ENCODE measurements at regions not wholly inside any gene's neighbourhood (a gene's known extent, or its start where the extent isn't known, plus 50 kb on each side); places are given as distances from the start of the nearest gene placed in this dataset.

DNA sequence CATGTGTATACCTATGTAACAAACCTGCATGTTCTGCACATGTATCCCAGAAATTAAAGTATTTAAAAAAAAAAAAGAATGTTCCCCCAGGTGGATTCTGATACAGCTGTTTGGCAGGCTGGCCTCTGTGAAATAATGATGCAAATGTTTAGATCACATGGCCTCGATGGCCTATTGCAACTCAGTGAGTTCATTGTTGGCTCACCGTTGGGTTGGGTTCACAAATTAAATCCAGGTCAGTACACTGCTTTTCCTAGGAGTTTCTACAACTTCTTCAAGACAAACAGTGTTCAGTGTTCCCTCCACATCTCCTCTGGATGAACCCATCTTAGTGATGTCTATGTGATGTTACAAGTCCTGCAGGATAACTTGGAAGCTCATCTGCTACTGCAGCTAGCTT, 58.3 kb upstream of the STXBP6 start:
- Histone ChIP-seq H3K4me2 (ENCODE audit: low read depth, low read length, poor library complexity, severe bottlenecking) (no peak overlapping the region), H3K9me3 (ENCODE audit: insufficient read depth, low read length) (no peaks in the 10 kb centered on the region), H3K36me3 (ENCODE audit: low read length) (no peaks in the 10 kb centered on the region), H3K27me3 (ENCODE audit: low read length) (no peaks in the 10 kb centered on the region), H3K4me3 (ENCODE audit: insufficient read depth, low read length, poor library complexity, severe bottlenecking) (no peak overlapping the region), H2AFZ (ENCODE audit: low read depth, low read length, severe bottlenecking) (no peak overlapping the region), H3K9me2 (replicated peaks; ENCODE audit: insufficient read depth, low read length) (no peaks in the 10 kb centered on the region), H3K79me2 (ENCODE audit: insufficient read depth, low read length) (no peaks in the 10 kb centered on the region), H3F3A (ENCODE audit: insufficient read depth) (no peaks in the 10 kb centered on the region), H3K9ac (ENCODE audit: low read length) (no peak overlapping the region), H3K27ac (ENCODE audit: low read depth, low read length) (no peak overlapping the region), H4K20me1 (ENCODE audit: low read depth, low read length) (no peaks in the 10 kb centered on the region)
- TF ChIP-seq, protein P1, sequence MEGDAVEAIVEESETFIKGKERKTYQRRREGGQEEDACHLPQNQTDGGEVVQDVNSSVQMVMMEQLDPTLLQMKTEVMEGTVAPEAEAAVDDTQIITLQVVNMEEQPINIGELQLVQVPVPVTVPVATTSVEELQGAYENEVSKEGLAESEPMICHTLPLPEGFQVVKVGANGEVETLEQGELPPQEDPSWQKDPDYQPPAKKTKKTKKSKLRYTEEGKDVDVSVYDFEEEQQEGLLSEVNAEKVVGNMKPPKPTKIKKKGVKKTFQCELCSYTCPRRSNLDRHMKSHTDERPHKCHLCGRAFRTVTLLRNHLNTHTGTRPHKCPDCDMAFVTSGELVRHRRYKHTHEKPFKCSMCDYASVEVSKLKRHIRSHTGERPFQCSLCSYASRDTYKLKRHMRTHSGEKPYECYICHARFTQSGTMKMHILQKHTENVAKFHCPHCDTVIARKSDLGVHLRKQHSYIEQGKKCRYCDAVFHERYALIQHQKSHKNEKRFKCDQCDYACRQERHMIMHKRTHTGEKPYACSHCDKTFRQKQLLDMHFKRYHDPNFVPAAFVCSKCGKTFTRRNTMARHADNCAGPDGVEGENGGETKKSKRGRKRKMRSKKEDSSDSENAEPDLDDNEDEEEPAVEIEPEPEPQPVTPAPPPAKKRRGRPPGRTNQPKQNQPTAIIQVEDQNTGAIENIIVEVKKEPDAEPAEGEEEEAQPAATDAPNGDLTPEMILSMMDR (IDR thresholded peaks at IDR 0.05; ENCODE audit: insufficient read depth, low read length, poor library complexity, severe bottlenecking), result no peak
- no peak for TF ChIP-seq EZH2phosphoT487 (conservative IDR thresholded peaks at IDR 0.05; ENCODE audit: low read length)

DNA sequence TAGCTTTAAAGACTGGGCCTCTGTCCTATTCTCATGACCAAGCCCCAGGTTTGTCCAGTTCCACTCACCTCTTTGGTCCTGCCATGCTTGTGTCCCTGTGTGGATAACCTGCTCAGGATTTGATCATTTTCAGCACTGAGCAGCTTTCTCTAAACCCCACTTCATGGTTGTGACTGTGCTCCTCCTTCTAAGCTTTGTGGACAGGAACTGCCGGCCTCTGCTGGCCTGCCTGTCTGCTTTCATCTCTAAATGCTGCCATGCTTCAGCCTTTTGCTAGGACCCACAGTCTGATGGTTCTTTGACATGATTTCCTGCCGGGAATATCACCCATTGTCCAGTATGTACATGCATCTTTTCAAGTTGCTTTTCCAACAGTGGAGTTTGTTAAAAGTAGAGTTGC, 53.9 kb upstream of the STXBP6 start:
- H2AFZ ChIP-seq (ENCODE audit: low read depth, low read length, severe bottlenecking), result no peak overlapping the region
- no peaks in the 10 kb centered on the region for H4K20me1 ChIP-seq (ENCODE audit: low read depth, low read length)
- no peaks in the 10 kb centered on the region for H3K36me3 ChIP-seq (ENCODE audit: low read length)
- no peaks in the 10 kb centered on the region for H3F3A ChIP-seq (ENCODE audit: insufficient read depth)
- no peaks in the 10 kb centered on the region for H3K27me3 ChIP-seq (ENCODE audit: low read length)
- no peak overlapping the region for H3K9ac ChIP-seq (ENCODE audit: low read length)
- TF ChIP-seq, protein P1 (IDR thresholded peaks at IDR 0.05; ENCODE audit: insufficient read depth, low read length, poor library complexity, severe bottlenecking), result no peak
- TF ChIP-seq EZH2phosphoT487 (conservative IDR thresholded peaks at IDR 0.05; ENCODE audit: low read length), result no peak
- no peak overlapping the region for H3K4me2 ChIP-seq (ENCODE audit: low read depth, low read length, poor library complexity, severe bottlenecking)
- no peaks in the 10 kb centered on the region for H3K79me2 ChIP-seq (ENCODE audit: insufficient read depth, low read length)
- no peak overlapping the region for H3K4me3 ChIP-seq (ENCODE audit: insufficient read depth, low read length, poor library complexity, severe bottlenecking)
- no peaks in the 10 kb centered on the region for H3K9me2 ChIP-seq (replicated peaks; ENCODE audit: insufficient read depth, low read length)
- H3K27ac ChIP-seq (ENCODE audit: low read depth, low read length), result no peak overlapping the region
- H3K9me3 ChIP-seq (ENCODE audit: insufficient read depth, low read length), result no peaks in the 10 kb centered on the region

DNA sequence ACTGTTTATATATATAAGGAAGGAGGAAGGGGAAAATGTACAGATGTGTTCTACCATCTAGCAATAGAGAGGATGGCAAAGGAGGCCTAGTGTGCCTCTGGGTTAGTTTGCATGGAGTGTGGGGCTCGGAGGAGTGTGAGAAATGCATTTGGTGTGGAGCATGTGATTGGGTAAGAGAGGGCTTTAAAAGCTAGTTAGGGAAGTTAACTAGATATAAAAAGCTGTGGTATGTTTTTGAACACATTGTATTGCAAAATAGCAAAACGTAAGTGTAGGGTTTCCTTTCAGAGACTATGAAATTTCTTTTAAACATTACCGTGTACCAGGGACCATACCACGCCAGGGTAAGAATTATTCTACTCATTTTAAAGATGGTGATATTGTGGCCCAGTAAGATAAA, 53.3 kb upstream of the STXBP6 start:
- no peak overlapping the region for H2AFZ ChIP-seq (ENCODE audit: low read depth, low read length, severe bottlenecking)

More for the DNA sequence above, 53.3 kb upstream of the STXBP6 start:
- Histone ChIP-seq H3K27me3 (ENCODE audit: low read length) (no peaks in the 10 kb centered on the region), H3K27ac (ENCODE audit: low read depth, low read length) (no peak overlapping the region), H3K36me3 (ENCODE audit: low read length) (no peaks in the 10 kb centered on the region), H4K20me1 (ENCODE audit: low read depth, low read length) (no peaks in the 10 kb centered on the region), H3K9me3 (ENCODE audit: insufficient read depth, low read length) (no peaks in the 10 kb centered on the region), H3K79me2 (ENCODE audit: insufficient read depth, low read length) (no peaks in the 10 kb centered on the region), H3K4me3 (ENCODE audit: insufficient read depth, low read length, poor library complexity, severe bottlenecking) (no peak overlapping the region), H3K9me2 (replicated peaks; ENCODE audit: insufficient read depth, low read length) (no peaks in the 10 kb centered on the region), H3K4me2 (ENCODE audit: low read depth, low read length, poor library complexity, severe bottlenecking) (no peak overlapping the region), H3K9ac (ENCODE audit: low read length) (no peak overlapping the region), H3F3A (ENCODE audit: insufficient read depth) (no peaks in the 10 kb centered on the region)
- no peak for TF ChIP-seq EZH2phosphoT487 (conservative IDR thresholded peaks at IDR 0.05; ENCODE audit: low read length)
- TF ChIP-seq, protein P1 (IDR thresholded peaks at IDR 0.05; ENCODE audit: insufficient read depth, low read length, poor library complexity, severe bottlenecking), result no peak
